AG09319 (cell line): ENCODE measurements at regions not wholly inside any gene's neighbourhood (a gene's known extent, or its start where the extent isn't known, plus 50 kb on each side); places are given as distances from the start of the nearest gene placed in this dataset.

Experiments
- DNase-seq: peaks from one replicate; pipeline ENCODE4 v3.0.0-alpha.2; 2010; ENCODE audit warnings: low read depth; ENCODE audit errors: extremely low read depth
- TF ChIP-seq, protein P1 (sequence below): IDR thresholded peaks from 2 replicates; pipeline ENCODE4 v1.5.1; 2011; ENCODE audit warnings: low read depth, mild to moderate bottlenecking, inconsistent platforms, low read length, moderate library complexity

GRCh38 chrX:122440832-122441231 lies 743.2 kb upstream of the GRIA3 start:
- TF ChIP-seq, protein P1, sequence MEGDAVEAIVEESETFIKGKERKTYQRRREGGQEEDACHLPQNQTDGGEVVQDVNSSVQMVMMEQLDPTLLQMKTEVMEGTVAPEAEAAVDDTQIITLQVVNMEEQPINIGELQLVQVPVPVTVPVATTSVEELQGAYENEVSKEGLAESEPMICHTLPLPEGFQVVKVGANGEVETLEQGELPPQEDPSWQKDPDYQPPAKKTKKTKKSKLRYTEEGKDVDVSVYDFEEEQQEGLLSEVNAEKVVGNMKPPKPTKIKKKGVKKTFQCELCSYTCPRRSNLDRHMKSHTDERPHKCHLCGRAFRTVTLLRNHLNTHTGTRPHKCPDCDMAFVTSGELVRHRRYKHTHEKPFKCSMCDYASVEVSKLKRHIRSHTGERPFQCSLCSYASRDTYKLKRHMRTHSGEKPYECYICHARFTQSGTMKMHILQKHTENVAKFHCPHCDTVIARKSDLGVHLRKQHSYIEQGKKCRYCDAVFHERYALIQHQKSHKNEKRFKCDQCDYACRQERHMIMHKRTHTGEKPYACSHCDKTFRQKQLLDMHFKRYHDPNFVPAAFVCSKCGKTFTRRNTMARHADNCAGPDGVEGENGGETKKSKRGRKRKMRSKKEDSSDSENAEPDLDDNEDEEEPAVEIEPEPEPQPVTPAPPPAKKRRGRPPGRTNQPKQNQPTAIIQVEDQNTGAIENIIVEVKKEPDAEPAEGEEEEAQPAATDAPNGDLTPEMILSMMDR: no peak
- DNase-seq: no peak

DNA sequence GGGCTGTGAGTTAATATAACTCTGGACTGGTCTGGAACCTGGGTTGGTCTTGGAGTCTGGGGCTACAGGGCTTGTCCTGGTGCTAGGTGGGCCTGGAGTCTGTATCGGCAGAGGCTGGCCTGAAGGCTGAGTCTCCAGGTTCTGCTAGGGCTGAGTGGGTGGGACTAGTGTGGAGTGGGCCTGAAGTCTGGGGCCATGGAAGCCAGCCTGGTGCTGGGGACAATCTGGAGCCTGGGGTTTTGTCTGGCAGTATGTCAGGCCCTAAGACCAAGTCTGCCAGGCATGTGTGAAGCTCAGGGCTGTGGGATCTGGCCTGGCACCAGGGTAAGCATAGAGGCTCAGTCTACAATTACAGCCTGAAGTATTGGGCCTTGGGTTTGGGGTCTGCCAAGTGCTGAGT lies 742.6 kb upstream of the GRIA3 start:
- no peak for DNase-seq
- TF ChIP-seq, protein P1: no peak

DNA sequence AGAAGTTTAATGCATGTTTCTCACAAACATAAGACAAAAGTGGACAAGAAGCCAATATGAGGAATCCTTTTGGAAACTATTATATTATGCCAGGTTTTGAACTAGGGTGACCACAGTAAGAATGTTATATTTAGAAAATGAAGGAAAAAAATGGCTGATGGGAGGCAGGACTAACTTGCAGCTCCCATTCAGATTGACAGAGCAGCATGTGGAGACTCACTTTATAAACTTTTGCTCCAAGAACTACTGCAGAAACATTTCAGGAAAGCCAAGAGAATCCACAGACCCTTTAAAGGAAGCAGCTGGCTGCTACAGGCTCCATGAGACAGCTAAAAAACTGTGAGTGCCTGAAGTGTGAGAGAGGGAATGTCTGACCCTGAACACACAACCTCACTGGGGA lies 738.6 kb upstream of the GRIA3 start:
- no peak for DNase-seq
- TF ChIP-seq, protein P1: no peak

- no peak for DNase-seq
- TF ChIP-seq, protein P1: no peak
These were observed 719.7 kb upstream of the GRIA3 start for GRCh38 chrX:122464341-122464740.

DNA sequence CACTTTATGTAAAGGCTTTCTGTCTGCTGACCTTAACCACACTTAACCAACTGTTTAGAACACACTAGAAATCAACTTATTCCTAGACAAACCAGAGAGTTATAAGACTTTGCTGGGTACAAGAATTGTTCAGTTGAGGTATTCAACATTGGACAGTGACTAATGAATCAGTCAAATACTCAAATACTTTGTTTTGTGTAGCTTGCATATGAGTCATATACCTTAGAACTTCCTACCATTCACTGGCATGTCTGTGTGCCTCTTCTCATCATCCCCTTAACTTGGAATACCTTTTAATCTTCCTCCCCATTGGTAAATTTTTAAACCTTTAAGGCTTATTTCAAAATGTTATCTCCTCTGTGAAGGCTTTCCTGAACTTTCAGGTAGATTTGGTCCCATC lies 708.8 kb upstream of the GRIA3 start:
- TF ChIP-seq, protein P1: no peak
- DNase-seq: no peak

- DNase-seq: no peak
- TF ChIP-seq, protein P1: no peak
These were observed 683.5 kb upstream of the GRIA3 start for GRCh38 chrX:122500556-122500955.

DNA sequence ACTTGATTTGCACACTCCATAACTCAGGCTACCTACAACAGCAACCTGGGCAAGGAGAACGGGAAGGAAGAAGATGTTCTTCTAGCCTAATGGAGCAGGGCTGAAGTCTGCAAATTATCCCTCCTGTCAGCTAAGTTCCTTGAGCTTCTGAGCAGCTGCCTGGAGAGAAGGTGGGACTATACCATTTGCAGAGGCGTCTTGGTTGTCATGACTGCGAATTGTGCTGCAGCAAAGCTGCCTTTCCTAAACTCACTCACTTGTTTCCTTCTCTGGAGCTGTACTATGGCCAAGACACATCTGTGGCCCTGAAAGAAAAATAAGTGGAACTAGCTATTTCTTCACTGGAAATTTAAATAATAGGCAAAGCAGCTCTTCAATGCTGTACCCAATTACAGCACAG lies 682.4 kb upstream of the GRIA3 start:
- DNase-seq: no peak
- TF ChIP-seq, protein P1: no peak

- TF ChIP-seq, protein P1: no peak
- DNase-seq: no peak
These were observed 680.1 kb upstream of the GRIA3 start for GRCh38 chrX:122504026-122504425.
